Cardiac muscle cell (in vitro differentiated cells and primary cell): ENCODE measurements at regions not wholly inside any gene's neighbourhood (a gene's known extent, or its start where the extent isn't known, plus 50 kb on each side); places are given as distances from the start of the nearest gene placed in this dataset.

ENCODE experiments used
- DNase-seq, 2 donors: peaks; one replicate each; pipeline versions ENCODE4 v3.0.0 to v3.0.0-alpha.2; 2010 to 2017; ENCODE audit warnings: low read depth in 1 of 2, low spot score in 1 of 2
- H3K27ac ChIP-seq: fragments of 200-600 bp; sonication (generic); 2 replicates; pipeline ENCODE4 v1.5.1; 2016
- H3K27me3 ChIP-seq: fragments of 200-600 bp; sonication (generic); 2 replicates; pipeline ENCODE4 v1.6.0; 2016; ENCODE audit warnings: control low read depth
- H3K36me3 ChIP-seq: fragments of 200-600 bp; sonication (generic); 2 replicates; pipeline ENCODE4 v1.5.1; 2016; ENCODE audit warnings: control low read depth
- H3K4me1 ChIP-seq: fragments of 200-600 bp; sonication (generic); 2 replicates; pipeline ENCODE4 v1.8.1; 2017; ENCODE audit warnings: low read depth, mild to moderate bottlenecking, mixed run types
- H3K4me3 ChIP-seq: fragments of 200-600 bp; sonication (generic); 2 replicates; pipeline ENCODE4 v1.5.1; 2016; ENCODE audit warnings: mild to moderate bottlenecking
- H3K9me3 ChIP-seq: fragments of 200-600 bp; sonication (generic); 2 replicates; pipeline ENCODE4 v1.5.1; 2017; ENCODE audit warnings: low read depth, mild to moderate bottlenecking, control low read depth
- CTCF ChIP-seq: IDR thresholded peaks from 2 replicates; pipeline ENCODE4 v1.5.1; 2012; ENCODE audit warnings: low read depth, mild to moderate bottlenecking, low read length

- TF ChIP-seq CTCF = no peak
- no peaks in the 10 kb centered on the region for H3K9me3 ChIP-seq
- H3K27ac ChIP-seq = no peak overlapping the region
- no peaks in the 10 kb centered on the region for H3K27me3 ChIP-seq
- DNase-seq = no peak
- H3K36me3 ChIP-seq = no peaks in the 10 kb centered on the region
- H3K4me3 ChIP-seq = no peak overlapping the region
- no peaks in the 10 kb centered on the region for H3K4me1 ChIP-seq
Measured at GRCh38 chr13:54004026-54004699, 975.5 kb downstream of the OLFM4 start.

GRCh38 chr13:54016542-54016941 lies 987.9 kb downstream of the OLFM4 start:
- H3K9me3 ChIP-seq = no peaks in the 10 kb centered on the region

GRCh38 chr13:54018485-54018884 lies 989.9 kb downstream of the OLFM4 start:
- H3K36me3 ChIP-seq = no peaks in the 10 kb centered on the region
- no peaks in the 10 kb centered on the region for H3K27me3 ChIP-seq
- no peak overlapping the region for H3K4me3 ChIP-seq
- no peak for DNase-seq
- no peaks in the 10 kb centered on the region for H3K9me3 ChIP-seq
- H3K27ac ChIP-seq = no peak overlapping the region
- no peaks in the 10 kb centered on the region for H3K4me1 ChIP-seq
- TF ChIP-seq CTCF = no peak

More at GRCh38 chr13:54016542-54016941, 987.9 kb downstream of the OLFM4 start:
- Histone ChIP-seq H3K36me3 (no peaks in the 10 kb centered on the region), H3K27ac (no peak overlapping the region), H3K4me1 (no peaks in the 10 kb centered on the region), H3K27me3 (no peaks in the 10 kb centered on the region), H3K4me3 (no peak overlapping the region)
- TF ChIP-seq CTCF = no peak
- DNase-seq = no peak

- Histone ChIP-seq H3K27ac (no peak overlapping the region), H3K4me1 (no peaks in the 10 kb centered on the region), H3K27me3 (no peaks in the 10 kb centered on the region), H3K4me3 (no peak overlapping the region), H3K36me3 (no peaks in the 10 kb centered on the region), H3K9me3 (no peaks in the 10 kb centered on the region)
- TF ChIP-seq CTCF = no peak
- no peak for DNase-seq
Measured at GRCh38 chr13:54029226-54029625, 1000.6 kb downstream of the OLFM4 start.

GRCh38 chr13:54029720-54030119 lies 1001.1 kb downstream of the OLFM4 start:
- no peak overlapping the region for H3K27ac ChIP-seq
- H3K27me3 ChIP-seq = no peaks in the 10 kb centered on the region

More at GRCh38 chr13:54029720-54030119, 1001.1 kb downstream of the OLFM4 start:
- no peak for TF ChIP-seq CTCF
- no peak for DNase-seq
- Histone ChIP-seq H3K4me3 (no peak overlapping the region), H3K9me3 (no peaks in the 10 kb centered on the region), H3K36me3 (no peaks in the 10 kb centered on the region), H3K4me1 (no peaks in the 10 kb centered on the region)
